ENCODE measurements at regions not wholly inside any gene's neighbourhood (a gene's known extent, or its start where the extent isn't known, plus 50 kb on each side); places are given as distances from the start of the nearest gene placed in this dataset.
"Not testable (repeated sequence)": the region's sequence is repeated elsewhere in the genome, so short reads cannot be mapped to it uniquely, and the experiment has no call there.

DNA sequence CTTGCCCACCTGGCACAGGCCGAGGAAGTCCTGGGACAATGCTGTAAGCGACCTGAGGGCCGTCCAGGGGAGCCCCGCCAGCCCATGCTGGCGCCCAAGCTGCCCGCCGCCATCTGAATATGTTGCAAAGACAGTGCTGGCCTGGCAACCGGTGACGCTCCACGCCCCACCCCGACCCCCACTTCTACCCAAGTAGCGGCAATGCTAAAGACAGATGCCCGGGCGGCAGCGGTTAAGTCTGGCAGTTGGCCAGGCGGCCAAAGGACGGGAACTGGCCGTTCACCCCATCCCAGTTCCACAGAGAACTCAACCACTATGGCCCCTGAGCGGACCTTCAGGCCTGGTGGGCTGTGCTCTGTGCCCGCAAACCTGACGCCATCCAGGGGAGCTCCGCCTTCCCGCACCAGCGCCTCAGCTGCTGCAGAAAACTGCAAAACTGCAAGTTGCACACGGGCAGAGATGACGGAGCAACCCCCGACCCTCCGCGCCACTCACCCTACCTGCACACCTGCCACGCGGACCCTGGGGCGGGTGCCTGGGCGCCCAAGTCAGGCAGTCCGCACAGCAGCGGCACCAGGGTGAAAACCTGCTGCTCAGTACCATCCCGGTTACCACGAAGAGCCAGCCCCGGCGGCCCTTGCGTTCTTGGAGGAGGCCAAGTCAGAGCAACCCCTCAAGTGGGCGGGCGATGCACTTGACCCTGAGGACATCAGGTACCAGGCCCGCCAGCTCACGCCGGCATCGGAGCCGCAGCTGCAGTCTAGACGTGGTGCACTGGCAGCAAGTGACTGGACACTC, 667.6 kb downstream of the SPATA31A6 start:
- not testable (repeated sequence) for H3K27me3 Mint-ChIP-seq (ENCODE audit: low read depth, unreplicated experiment)

DNA sequence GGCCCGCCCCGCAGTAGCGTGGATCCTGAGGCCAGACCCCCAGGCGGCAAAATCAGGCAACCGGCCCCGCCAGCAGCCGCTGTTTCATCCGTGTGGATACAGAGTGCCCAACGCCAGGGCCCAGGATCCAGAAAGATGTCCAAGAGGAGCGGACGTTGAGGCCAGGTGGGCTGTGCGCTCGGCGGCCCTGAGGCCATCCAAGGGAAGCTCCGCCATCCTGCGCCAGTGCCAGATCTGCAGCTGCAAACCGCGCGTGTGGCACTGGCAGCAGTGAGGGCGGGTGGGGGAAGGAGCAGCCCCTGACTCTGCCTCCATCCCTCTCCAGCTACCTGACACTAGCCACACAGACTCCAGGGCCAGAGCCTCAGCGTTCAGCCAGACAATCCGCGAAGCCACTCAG, 668.2 kb downstream of the SPATA31A6 start:
- H2AFZ ChIP-seq (ENCODE audit: low read depth, low read length); H3K27me3 Mint-ChIP-seq (ENCODE audit: low read depth, unreplicated experiment); H3K4me3 ChIP-seq (ENCODE audit: insufficient read depth, low read depth, low read length); H3K4me2 ChIP-seq (ENCODE audit: low read length); H3K36me3 Mint-ChIP-seq (ENCODE audit: low read depth, unreplicated experiment); H3K9me3 ChIP-seq (ENCODE audit: insufficient read depth, low read depth, low read length); H3K4me1 Mint-ChIP-seq (ENCODE audit: low read depth, unreplicated experiment); H3K4me1 ChIP-seq (ENCODE audit: insufficient read depth, low read length); H3K36me3 ChIP-seq (ENCODE audit: insufficient read depth, low read length); H3K79me2 ChIP-seq (ENCODE audit: insufficient read depth, low read length); DNase-seq (ENCODE audit: low read depth); H3K27me3 ChIP-seq (ENCODE audit: insufficient read depth, low read length); H3K9ac ChIP-seq (ENCODE audit: low read length); FAIRE-seq; H3K27ac ChIP-seq (ENCODE audit: low read depth, low read length); H3K9me3 Mint-ChIP-seq (ENCODE audit: unreplicated experiment); H3K27ac Mint-ChIP-seq (ENCODE audit: unreplicated experiment); H4K20me1 ChIP-seq (ENCODE audit: insufficient read depth, low read length); H3K4me3 Mint-ChIP-seq (ENCODE audit: unreplicated experiment): not testable (repeated sequence)

More for the DNA sequence above, 667.6 kb downstream of the SPATA31A6 start:
- H3K27me3 ChIP-seq (ENCODE audit: insufficient read depth, low read length); H3K4me1 Mint-ChIP-seq (ENCODE audit: low read depth, unreplicated experiment); H3K4me2 ChIP-seq (ENCODE audit: low read length); H3K9me3 Mint-ChIP-seq (ENCODE audit: unreplicated experiment); H3K4me3 Mint-ChIP-seq (ENCODE audit: unreplicated experiment); H2AFZ ChIP-seq (ENCODE audit: low read depth, low read length); H3K9me3 ChIP-seq (ENCODE audit: insufficient read depth, low read depth, low read length); H3K79me2 ChIP-seq (ENCODE audit: insufficient read depth, low read length); H3K4me3 ChIP-seq (ENCODE audit: insufficient read depth, low read depth, low read length); DNase-seq (ENCODE audit: low read depth); H3K27ac Mint-ChIP-seq (ENCODE audit: unreplicated experiment); H3K27ac ChIP-seq (ENCODE audit: low read depth, low read length); H3K9ac ChIP-seq (ENCODE audit: low read length); H3K4me1 ChIP-seq (ENCODE audit: insufficient read depth, low read length); H4K20me1 ChIP-seq (ENCODE audit: insufficient read depth, low read length); FAIRE-seq; H3K36me3 Mint-ChIP-seq (ENCODE audit: low read depth, unreplicated experiment); H3K36me3 ChIP-seq (ENCODE audit: insufficient read depth, low read length): not testable (repeated sequence)

- not testable (repeated sequence) for H3K36me3 Mint-ChIP-seq (ENCODE audit: low read depth, unreplicated experiment); H4K20me1 ChIP-seq (ENCODE audit: insufficient read depth, low read length); H3K9me3 Mint-ChIP-seq (ENCODE audit: unreplicated experiment); DNase-seq (ENCODE audit: low read depth); H3K27ac ChIP-seq (ENCODE audit: low read depth, low read length); H3K27me3 Mint-ChIP-seq (ENCODE audit: low read depth, unreplicated experiment); H3K9ac ChIP-seq (ENCODE audit: low read length); FAIRE-seq; H3K4me1 ChIP-seq (ENCODE audit: insufficient read depth, low read length); H3K9me3 ChIP-seq (ENCODE audit: insufficient read depth, low read depth, low read length); H3K79me2 ChIP-seq (ENCODE audit: insufficient read depth, low read length); H3K27ac Mint-ChIP-seq (ENCODE audit: unreplicated experiment); H3K4me3 ChIP-seq (ENCODE audit: insufficient read depth, low read depth, low read length); H3K36me3 ChIP-seq (ENCODE audit: insufficient read depth, low read length); H2AFZ ChIP-seq (ENCODE audit: low read depth, low read length); H3K4me1 Mint-ChIP-seq (ENCODE audit: low read depth, unreplicated experiment); H3K27me3 ChIP-seq (ENCODE audit: insufficient read depth, low read length)
- H3K4me3 Mint-ChIP-seq (ENCODE audit: unreplicated experiment): peak overlapping the region; percentile 90
- H3K4me2 ChIP-seq (ENCODE audit: low read length): peak overlapping the region; percentile 73
Observed at GRCh38 chr9:42852133-42852930, 668.9 kb downstream of the SPATA31A6 start.

- H3K36me3 ChIP-seq (ENCODE audit: insufficient read depth, low read length); H3K4me3 Mint-ChIP-seq (ENCODE audit: unreplicated experiment); H3K4me2 ChIP-seq (ENCODE audit: low read length); H3K79me2 ChIP-seq (ENCODE audit: insufficient read depth, low read length); H3K27ac ChIP-seq (ENCODE audit: low read depth, low read length); H3K27me3 Mint-ChIP-seq (ENCODE audit: low read depth, unreplicated experiment); H4K20me1 ChIP-seq (ENCODE audit: insufficient read depth, low read length); H3K27me3 ChIP-seq (ENCODE audit: insufficient read depth, low read length); H3K9me3 ChIP-seq (ENCODE audit: insufficient read depth, low read depth, low read length); H3K9me3 Mint-ChIP-seq (ENCODE audit: unreplicated experiment); FAIRE-seq; H3K4me1 ChIP-seq (ENCODE audit: insufficient read depth, low read length); H3K4me3 ChIP-seq (ENCODE audit: insufficient read depth, low read depth, low read length); H3K9ac ChIP-seq (ENCODE audit: low read length); H3K27ac Mint-ChIP-seq (ENCODE audit: unreplicated experiment); DNase-seq (ENCODE audit: low read depth); H2AFZ ChIP-seq (ENCODE audit: low read depth, low read length); H3K4me1 Mint-ChIP-seq (ENCODE audit: low read depth, unreplicated experiment); H3K36me3 Mint-ChIP-seq (ENCODE audit: low read depth, unreplicated experiment): not testable (repeated sequence)
Observed at GRCh38 chr9:42860133-42860532, 676.7 kb downstream of the SPATA31A6 start.

- not testable (repeated sequence) for H3K36me3 Mint-ChIP-seq (ENCODE audit: low read depth, unreplicated experiment); H3K4me2 ChIP-seq (ENCODE audit: low read length); H3K27me3 Mint-ChIP-seq (ENCODE audit: low read depth, unreplicated experiment)
Observed at GRCh38 chr9:42862465-42862864, 679.0 kb downstream of the SPATA31A6 start.

More at GRCh38 chr9:42862465-42862864, 679.0 kb downstream of the SPATA31A6 start:
- H3K27ac ChIP-seq (ENCODE audit: low read depth, low read length); H3K9me3 ChIP-seq (ENCODE audit: insufficient read depth, low read depth, low read length); H3K79me2 ChIP-seq (ENCODE audit: insufficient read depth, low read length); H2AFZ ChIP-seq (ENCODE audit: low read depth, low read length); H4K20me1 ChIP-seq (ENCODE audit: insufficient read depth, low read length); H3K4me3 Mint-ChIP-seq (ENCODE audit: unreplicated experiment); H3K9me3 Mint-ChIP-seq (ENCODE audit: unreplicated experiment); DNase-seq (ENCODE audit: low read depth); H3K27ac Mint-ChIP-seq (ENCODE audit: unreplicated experiment); H3K4me1 ChIP-seq (ENCODE audit: insufficient read depth, low read length); H3K36me3 ChIP-seq (ENCODE audit: insufficient read depth, low read length); H3K4me3 ChIP-seq (ENCODE audit: insufficient read depth, low read depth, low read length); H3K27me3 ChIP-seq (ENCODE audit: insufficient read depth, low read length); H3K9ac ChIP-seq (ENCODE audit: low read length); H3K4me1 Mint-ChIP-seq (ENCODE audit: low read depth, unreplicated experiment); FAIRE-seq: not testable (repeated sequence)
